C4-2B (cell line): ENCODE measurements at regions not wholly inside any gene's neighbourhood (a gene's known extent, or its start where the extent isn't known, plus 50 kb on each side); places are given as distances from the start of the nearest gene placed in this dataset.
"Not testable (repeated sequence)": the region's sequence is repeated elsewhere in the genome, so short reads cannot be mapped to it uniquely, and the experiment has no call there.

Experiments used
- H3K27ac ChIP-seq: fragments of 450-650 bp; 2 replicates; pipeline ENCODE4 v1.5.1; 2017
- CTCF ChIP-seq: fragments of 450-650 bp; conservative IDR thresholded peaks from 2 replicates; pipeline ENCODE4 v1.5.1; 2017; ENCODE audit warnings: mild to moderate bottlenecking
- ZFX ChIP-seq: fragments of 450-650 bp; IDR thresholded peaks from 2 replicates; pipeline ENCODE4 v1.6.1; 2017

DNA sequence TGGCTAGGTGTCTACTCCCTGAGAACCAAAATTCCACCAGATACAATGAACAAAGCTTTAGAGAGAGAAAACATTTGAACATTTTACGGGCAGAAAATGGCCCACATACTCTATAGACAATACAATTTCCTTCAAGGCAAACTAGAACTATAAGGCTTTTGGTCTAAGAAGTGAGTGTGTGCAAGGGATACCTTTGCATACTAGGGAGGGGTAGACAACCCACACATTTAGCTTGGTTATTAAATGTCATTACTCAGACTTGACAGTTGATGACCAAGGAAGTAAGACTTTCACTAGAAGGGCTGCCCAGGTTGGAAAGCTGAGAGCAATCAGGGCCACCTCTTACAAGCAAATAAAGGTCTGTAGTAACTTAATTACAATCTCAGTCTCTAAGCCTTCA lies 64.0 kb upstream of the PLEKHM1 start:
- not testable (repeated sequence) for H3K27ac ChIP-seq

GRCh38 chr17:45558821-45559220 lies 68.3 kb upstream of the PLEKHM1 start:
- not testable (repeated sequence) for H3K27ac ChIP-seq

DNA sequence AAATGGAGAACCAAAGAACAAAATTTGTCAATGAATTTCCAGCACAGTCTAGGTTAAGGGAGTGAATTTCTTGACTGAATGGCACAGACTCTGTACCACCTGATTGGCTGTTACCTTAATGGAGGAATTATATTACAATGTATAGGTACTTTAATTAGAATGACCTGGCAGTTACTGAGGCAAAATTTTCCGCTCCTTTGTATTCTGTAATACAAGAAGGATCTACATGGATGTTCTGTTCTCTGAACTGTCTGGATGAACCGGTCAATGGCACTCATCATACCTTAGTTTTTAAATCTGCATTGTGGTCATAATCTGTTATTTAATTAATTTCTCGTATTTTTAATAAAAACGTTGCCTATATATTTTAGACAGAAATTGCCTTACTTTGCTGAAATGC lies 72.3 kb upstream of the PLEKHM1 start:
- H3K27ac ChIP-seq, result not testable (repeated sequence)

DNA sequence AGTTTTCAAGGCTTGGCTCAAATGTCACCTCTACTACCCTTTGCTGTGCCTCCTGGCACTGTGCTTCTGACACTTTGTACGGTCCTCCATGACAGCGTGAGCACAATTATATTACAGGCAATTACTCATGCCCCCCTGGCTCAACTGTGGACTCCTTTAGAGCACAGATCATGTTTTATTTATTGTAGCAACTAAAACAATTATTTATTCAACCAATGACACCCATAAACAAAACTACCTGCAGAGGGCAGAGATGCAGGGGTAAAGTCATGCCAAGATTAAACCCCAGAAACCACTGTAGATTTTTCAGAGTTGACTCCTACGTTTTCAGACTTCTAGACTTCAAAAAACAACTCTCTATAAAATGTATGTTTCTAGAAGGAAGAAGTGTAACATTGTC lies 72.8 kb upstream of the PLEKHM1 start:
- not testable (repeated sequence) for H3K27ac ChIP-seq

- not testable (repeated sequence) for H3K27ac ChIP-seq
Observed at GRCh38 chr17:45568275-45568674, 77.8 kb upstream of the PLEKHM1 start.

GRCh38 chr17:45573326-45573725 lies 82.8 kb upstream of the PLEKHM1 start:
- H3K27ac ChIP-seq, result not testable (repeated sequence)

DNA sequence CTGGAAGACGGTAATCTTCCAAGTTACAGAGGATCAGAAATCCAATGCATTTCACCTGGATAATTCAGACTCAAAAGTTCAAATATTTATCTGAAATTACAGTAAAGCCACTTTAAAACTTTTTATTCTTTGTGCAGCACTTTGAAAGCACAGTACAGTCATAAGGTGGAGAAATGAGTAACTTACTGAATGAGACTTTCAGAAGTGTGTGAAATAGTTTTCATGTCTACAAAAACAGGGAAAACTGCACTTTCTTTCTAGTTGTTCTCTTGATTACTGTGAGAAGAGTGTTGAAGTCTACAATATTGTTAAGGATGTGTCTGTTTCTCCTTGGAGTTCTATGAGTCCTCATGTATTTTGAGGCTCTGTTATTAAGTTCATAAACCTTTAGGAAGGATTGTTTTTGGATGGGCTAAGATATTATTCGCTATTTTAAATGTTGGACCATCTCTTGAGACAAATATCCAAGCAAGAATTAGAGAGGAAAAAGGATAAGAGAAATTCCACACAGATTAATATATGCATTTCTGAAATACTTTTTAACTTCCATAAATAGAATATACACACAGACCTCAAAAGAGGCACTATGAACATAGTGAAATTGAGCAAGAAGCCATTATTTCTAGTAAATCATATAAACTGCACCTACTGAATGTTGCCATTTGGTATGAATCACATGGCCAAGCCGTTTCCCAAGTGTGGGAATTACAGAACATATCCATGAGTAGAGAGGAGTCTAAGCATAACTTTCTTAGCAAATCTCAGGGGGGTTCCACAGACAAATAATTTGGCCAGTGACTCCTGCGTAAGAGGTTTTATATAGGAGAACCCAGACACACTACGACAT lies 83.6 kb upstream of the PLEKHM1 start:
- TF ChIP-seq CTCF (no peak), ZFX (no peak)

GRCh38 chr17:45575126-45575885 lies 84.8 kb upstream of the PLEKHM1 start:
- TF ChIP-seq CTCF (no peak), ZFX (no peak)
- peak overlapping the region; percentile 39; the same call in 1 of the 2 replicates for H3K27ac ChIP-seq

More for the DNA sequence above, 83.6 kb upstream of the PLEKHM1 start:
- H3K27ac ChIP-seq, result no peak overlapping the region

GRCh38 chr17:45576527-45577307 lies 86.2 kb upstream of the PLEKHM1 start:
- H3K27ac ChIP-seq, result peak overlapping the region; percentile 90

DNA sequence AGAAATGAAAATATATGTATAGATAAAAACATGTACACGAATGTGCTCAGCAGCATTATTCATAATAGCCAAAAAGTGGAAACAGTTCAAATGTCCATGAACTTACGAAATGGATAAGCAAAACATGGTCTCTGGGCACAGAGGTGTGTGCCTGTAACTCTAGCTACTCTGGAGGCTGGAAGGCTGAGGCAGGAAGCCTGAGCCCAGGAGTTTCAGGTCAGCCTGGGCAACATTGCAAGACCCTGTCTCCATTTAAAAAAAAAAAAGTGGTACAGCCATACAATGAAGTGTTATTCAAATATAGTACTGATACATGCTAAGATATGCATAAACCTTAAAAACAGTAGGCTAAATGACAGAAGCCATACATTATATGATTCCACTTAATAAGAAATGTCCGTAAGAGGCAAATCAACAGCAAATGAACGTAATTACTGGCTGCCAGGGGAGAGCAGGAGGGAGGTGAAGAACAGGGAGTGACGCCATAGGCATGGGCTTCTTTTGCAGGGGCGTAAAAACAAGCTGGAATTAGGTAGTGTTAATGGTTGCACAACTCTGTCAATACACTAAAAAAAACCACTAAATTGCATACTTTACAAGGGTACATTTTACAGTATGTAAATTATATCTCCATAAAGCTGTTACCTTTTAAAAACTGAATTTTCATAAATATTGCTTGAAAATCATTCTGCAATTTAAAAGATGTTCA lies 87.2 kb upstream of the PLEKHM1 start:
- peak overlapping the region; percentile 90 for H3K27ac ChIP-seq
- TF ChIP-seq ZFX (no peak), CTCF (no peak)
